ENCODE measurements at regions not wholly inside any gene's neighbourhood (a gene's known extent, or its start where the extent isn't known, plus 50 kb on each side); places are given as distances from the start of the nearest gene placed in this dataset.
A peak's percentile ranks its signal among the peaks of the same experiment; 100 is the strongest.

DNA sequence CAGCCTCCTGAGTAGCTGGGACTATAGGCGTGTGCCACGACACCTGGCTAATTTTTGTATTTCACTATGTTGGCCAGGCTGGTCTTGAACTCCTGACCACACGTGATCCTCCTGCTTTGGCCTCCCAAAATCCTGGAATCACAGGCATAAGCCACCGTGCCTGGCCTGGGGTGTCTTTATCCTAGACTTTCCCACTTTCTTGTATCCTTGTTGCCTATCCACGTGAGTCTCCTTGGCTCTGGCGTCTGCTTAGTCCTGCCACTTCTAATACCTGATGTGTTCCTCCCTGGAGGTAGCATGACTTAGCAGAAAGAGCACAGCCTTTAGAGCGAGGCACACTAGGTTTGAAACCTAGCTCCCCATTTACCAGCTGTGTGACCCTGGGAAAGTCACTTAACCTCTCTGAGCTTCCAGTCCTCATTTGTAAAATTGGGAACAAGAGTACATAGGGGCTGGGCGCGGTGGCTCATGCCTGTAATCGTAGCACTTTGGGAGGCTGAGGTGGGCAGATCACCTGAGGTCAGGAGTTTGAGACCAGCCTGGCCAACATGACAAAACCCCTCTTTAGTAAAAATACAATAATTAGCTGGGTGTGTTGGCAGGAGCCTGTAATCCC lies 344.6 kb downstream of the TYW1 start:
- Histone ChIP-seq H3K27ac (no peak overlapping the region), H3K4me1 (no peaks in the 10 kb centered on the region), H3K9me3 (no peaks in the 10 kb centered on the region), H3K4me3 (no peak overlapping the region), H3K36me3 (peaks cover 0 to 18% (median 9%) of the 10 kb centered on the region in 4 donors), H3K27me3 (no peaks in the 10 kb centered on the region)
- intact Hi-C loops (cut with DNase I): no loop called here
- TF ChIP-seq POLR2A (IDR thresholded peaks at IDR 0.05) (no peak), POLR2AphosphoS5 (IDR thresholded peaks at IDR 0.05) (no peak), EP300 (IDR thresholded peaks at IDR 0.05) (no peak), CTCF (IDR thresholded peaks at IDR 0.05) (no peak)
- peak; percentile 12 for DNase-seq
- 87 to 96% methylated on average over 10 of the region's 10 CpGs for WGBS, 2 donors

- no peak overlapping the region for H3K27ac ChIP-seq
- no peak for TF ChIP-seq POLR2AphosphoS5 (IDR thresholded peaks at IDR 0.05)
- no peak for TF ChIP-seq POLR2A (IDR thresholded peaks at IDR 0.05)
- TF ChIP-seq CTCF (IDR thresholded peaks at IDR 0.05): no peak
- TF ChIP-seq EP300 (IDR thresholded peaks at IDR 0.05): no peak
- WGBS, 2 donors: 87 to 92% methylated on average over 3 of the region's 3 CpGs
These were observed 346.5 kb downstream of the TYW1 start for GRCh38 chr7:67343114-67343513.

DNA sequence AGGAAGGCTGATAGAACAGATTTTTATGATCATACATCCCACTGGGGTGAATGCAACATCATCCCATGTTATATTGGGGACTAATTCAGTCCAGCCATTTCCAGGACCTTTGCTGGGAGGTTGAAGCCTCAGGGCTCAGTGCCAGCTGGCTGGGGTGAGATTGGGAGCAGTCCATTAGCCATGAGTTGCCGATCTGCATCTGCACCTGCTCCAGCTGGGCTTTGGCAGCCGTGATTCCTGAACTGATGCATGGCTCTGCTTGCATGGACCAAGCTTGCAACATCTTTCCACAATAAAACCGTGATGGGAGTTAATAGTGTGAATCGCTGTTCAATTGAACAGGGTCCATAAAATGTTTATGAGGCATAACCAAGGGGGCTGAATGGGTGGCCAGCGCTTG lies 346.9 kb downstream of the TYW1 start:
- DNase-seq: peak; percentile 50
- Histone ChIP-seq H3K4me3 (no peak overlapping the region), H3K4me1 (no peaks in the 10 kb centered on the region), H3K27me3 (no peaks in the 10 kb centered on the region), H3K9me3 (no peaks in the 10 kb centered on the region), H3K27ac (no peak overlapping the region), H3K36me3 (peaks cover 0 to 18% (median 9%) of the 10 kb centered on the region in 4 donors)
- TF ChIP-seq POLR2A (IDR thresholded peaks at IDR 0.05) (no peak), CTCF (IDR thresholded peaks at IDR 0.05) (no peak), EP300 (IDR thresholded peaks at IDR 0.05) (no peak), POLR2AphosphoS5 (IDR thresholded peaks at IDR 0.05) (no peak)
- 75 to 89% methylated on average over 5 of the region's 5 CpGs for WGBS, 2 donors
- intact Hi-C loops (cut with DNase I): no loop called here

More at GRCh38 chr7:67343114-67343513, 346.5 kb downstream of the TYW1 start:
- Histone ChIP-seq H3K36me3 (peaks cover 0 to 18% (median 9%) of the 10 kb centered on the region in 4 donors), H3K4me3 (no peak overlapping the region), H3K9me3 (no peaks in the 10 kb centered on the region), H3K27me3 (no peaks in the 10 kb centered on the region), H3K4me1 (no peaks in the 10 kb centered on the region)
- intact Hi-C loops (cut with DNase I): no loop called here
- peak; percentile 24 for DNase-seq

DNA sequence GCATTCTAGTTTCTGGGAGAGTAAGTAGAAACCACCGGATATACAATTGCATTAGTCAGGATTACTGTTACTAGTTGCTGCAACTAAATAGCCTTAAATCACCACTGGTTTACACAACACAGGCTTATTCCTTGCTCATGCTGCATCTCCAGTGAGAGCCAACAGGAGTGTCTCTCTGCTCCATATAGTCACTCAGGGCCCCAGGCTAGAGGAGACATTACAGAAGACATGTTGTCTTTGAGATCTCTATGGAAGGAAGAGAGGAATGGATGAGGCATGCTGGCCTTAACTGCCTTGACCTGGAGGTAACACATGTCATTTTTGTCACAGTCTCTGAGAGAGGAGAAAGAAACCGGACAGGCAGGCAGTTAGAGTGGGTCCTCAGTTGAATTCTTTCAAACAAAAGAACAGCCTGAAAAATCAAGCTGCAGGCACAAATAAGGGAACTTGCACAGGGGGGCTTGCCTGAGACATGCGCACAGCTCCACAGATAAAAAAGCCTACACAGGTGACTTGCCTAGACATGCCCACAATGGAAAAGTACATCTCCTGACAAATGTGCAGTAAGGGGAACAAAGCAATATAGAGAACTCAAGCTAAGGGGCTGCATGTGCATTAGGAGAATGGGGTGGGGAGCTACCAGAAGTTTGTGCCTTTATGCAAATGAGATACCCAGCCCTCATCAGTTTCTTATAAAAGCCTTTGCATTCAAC lies 348.0 kb downstream of the TYW1 start:
- intact Hi-C loops (cut with DNase I): no loop called here
- 96 to 97% methylated on average over 3 of the region's 3 CpGs for WGBS, 2 donors

More for the DNA sequence above, 348.0 kb downstream of the TYW1 start:
- no peaks in the 10 kb centered on the region for H3K4me1 ChIP-seq
- DNase-seq: peak; percentile 4
- H3K9me3 ChIP-seq: no peaks in the 10 kb centered on the region
- TF ChIP-seq POLR2AphosphoS5 (IDR thresholded peaks at IDR 0.05) (no peak), CTCF (IDR thresholded peaks at IDR 0.05) (no peak), POLR2A (IDR thresholded peaks at IDR 0.05) (no peak), EP300 (IDR thresholded peaks at IDR 0.05) (no peak)
- no peak overlapping the region for H3K27ac ChIP-seq
- H3K36me3 ChIP-seq: peaks cover 0 to 15% (median 9%) of the 10 kb centered on the region in 4 donors
- no peak overlapping the region for H3K4me3 ChIP-seq
- no peaks in the 10 kb centered on the region for H3K27me3 ChIP-seq
